ENCODE measurements at regions not wholly inside any gene's neighbourhood (a gene's known extent, or its start where the extent isn't known, plus 50 kb on each side); places are given as distances from the start of the nearest gene placed in this dataset.

DNA sequence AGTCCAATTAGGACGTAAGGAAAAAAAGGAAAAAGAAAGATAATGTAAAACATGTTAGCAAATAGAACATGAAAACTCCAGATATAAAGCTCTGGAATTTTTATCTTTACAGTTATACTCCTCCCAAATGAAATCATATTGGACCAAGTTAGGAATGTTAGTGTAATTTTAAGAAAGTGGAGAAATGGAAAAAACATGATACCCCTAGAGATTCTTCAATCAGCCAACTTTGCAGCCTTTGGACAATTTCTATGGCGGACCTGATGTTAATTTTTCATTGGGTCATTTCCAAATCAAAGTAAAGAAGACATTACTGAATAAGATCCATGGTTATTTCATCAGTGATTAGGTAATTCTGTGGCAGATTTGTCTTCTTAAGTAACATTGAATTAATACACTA, 748.7 kb downstream of the RFPL4B start:
- H3K9me3 ChIP-seq (ENCODE audit: insufficient read depth, low read depth, low read length) = no peaks in the 10 kb centered on the region
- TF ChIP-seq CTCF (IDR thresholded peaks at IDR 0.05; ENCODE audit: insufficient read depth, low read depth, low read length) (no peak), EZH2 (IDR thresholded peaks at IDR 0.05; ENCODE audit: insufficient read depth, low read length) (no peak)
- H2AFZ ChIP-seq (ENCODE audit: low read depth, low read length) = no peak overlapping the region
- Mint-ChIP-seq H3K4me3 (ENCODE audit: unreplicated experiment) (no peak overlapping the region), H3K27ac (ENCODE audit: unreplicated experiment) (no peak overlapping the region), H3K36me3 (ENCODE audit: low read depth, unreplicated experiment) (no peaks in the 10 kb centered on the region), H3K9me3 (ENCODE audit: unreplicated experiment) (no peaks in the 10 kb centered on the region), H3K4me1 (ENCODE audit: low read depth, unreplicated experiment) (peaks cover 3% of the 10 kb centered on the region), H3K27me3 (ENCODE audit: low read depth, unreplicated experiment) (no peaks in the 10 kb centered on the region)
- no peaks in the 10 kb centered on the region for H3K36me3 ChIP-seq (ENCODE audit: insufficient read depth, low read length)
- no peak overlapping the region for H3K4me2 ChIP-seq (ENCODE audit: low read length)
- H3K4me3 ChIP-seq (ENCODE audit: insufficient read depth, low read depth, low read length) = no peak overlapping the region
- no peaks in the 10 kb centered on the region for H3K27me3 ChIP-seq (ENCODE audit: insufficient read depth, low read length)
- H3K4me1 ChIP-seq (ENCODE audit: insufficient read depth, low read length) = no peaks in the 10 kb centered on the region
- no peak overlapping the region for H3K9ac ChIP-seq (ENCODE audit: low read length)
- H3K79me2 ChIP-seq (ENCODE audit: insufficient read depth, low read length) = no peaks in the 10 kb centered on the region
- FAIRE-seq (no peak), DNase-seq (ENCODE audit: low read depth) (no peak)
- no peak overlapping the region for H3K27ac ChIP-seq (ENCODE audit: low read depth, low read length)
- H4K20me1 ChIP-seq (ENCODE audit: insufficient read depth, low read length) = no peaks in the 10 kb centered on the region

DNA sequence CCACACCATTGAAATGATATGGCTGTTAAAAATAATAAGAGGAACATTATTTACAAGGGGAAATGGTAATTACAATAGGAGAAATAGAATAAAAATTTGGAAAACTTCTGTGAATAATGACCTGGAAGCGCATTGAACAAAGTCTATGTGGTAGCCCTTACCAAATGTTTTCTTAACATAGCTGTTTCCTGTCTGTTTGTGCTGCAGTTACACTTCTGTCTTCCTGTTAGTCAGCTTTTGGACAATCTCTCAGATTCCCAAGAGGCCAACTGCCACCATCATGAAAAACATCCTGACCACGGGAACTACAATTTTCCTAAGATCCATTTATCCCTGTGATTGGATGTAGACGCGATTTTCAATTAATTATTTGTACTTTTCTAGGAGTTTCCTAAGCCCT, 754.4 kb upstream of the MARCKS start:
- Mint-ChIP-seq H3K9me3 (ENCODE audit: unreplicated experiment) (no peaks in the 10 kb centered on the region), H3K27ac (ENCODE audit: unreplicated experiment) (peak overlapping the region; percentile 81), H3K27me3 (ENCODE audit: low read depth, unreplicated experiment) (no peaks in the 10 kb centered on the region), H3K4me3 (ENCODE audit: unreplicated experiment) (no peak overlapping the region), H3K36me3 (ENCODE audit: low read depth, unreplicated experiment) (no peaks in the 10 kb centered on the region), H3K4me1 (ENCODE audit: low read depth, unreplicated experiment) (peaks cover 19% of the 10 kb centered on the region)
- DNase-seq (ENCODE audit: low read depth) (peak; percentile 67), FAIRE-seq (peak; percentile 91)
- Histone ChIP-seq H4K20me1 (ENCODE audit: insufficient read depth, low read length) (no peaks in the 10 kb centered on the region), H3K9me3 (ENCODE audit: insufficient read depth, low read depth, low read length) (no peaks in the 10 kb centered on the region), H2AFZ (ENCODE audit: low read depth, low read length) (no peak overlapping the region), H3K79me2 (ENCODE audit: insufficient read depth, low read length) (no peaks in the 10 kb centered on the region), H3K27ac (ENCODE audit: low read depth, low read length) (peak overlapping the region; percentile 22), H3K36me3 (ENCODE audit: insufficient read depth, low read length) (no peaks in the 10 kb centered on the region), H3K4me1 (ENCODE audit: insufficient read depth, low read length) (peaks cover 19% of the 10 kb centered on the region), H3K4me2 (ENCODE audit: low read length) (no peak overlapping the region), H3K9ac (ENCODE audit: low read length) (no peak overlapping the region), H3K27me3 (ENCODE audit: insufficient read depth, low read length) (no peaks in the 10 kb centered on the region), H3K4me3 (ENCODE audit: insufficient read depth, low read depth, low read length) (no peak overlapping the region)
- TF ChIP-seq CTCF (IDR thresholded peaks at IDR 0.05; ENCODE audit: insufficient read depth, low read depth, low read length) (no peak), EZH2 (IDR thresholded peaks at IDR 0.05; ENCODE audit: insufficient read depth, low read length) (no peak)

- Histone ChIP-seq H3K4me2 (ENCODE audit: low read length) (no peak overlapping the region), H3K27ac (ENCODE audit: low read depth, low read length) (peak overlapping the region; percentile 7), H3K36me3 (ENCODE audit: insufficient read depth, low read length) (no peaks in the 10 kb centered on the region), H3K9ac (ENCODE audit: low read length) (no peak overlapping the region), H3K4me3 (ENCODE audit: insufficient read depth, low read depth, low read length) (no peak overlapping the region), H3K27me3 (ENCODE audit: insufficient read depth, low read length) (no peaks in the 10 kb centered on the region), H3K79me2 (ENCODE audit: insufficient read depth, low read length) (no peaks in the 10 kb centered on the region), H3K4me1 (ENCODE audit: insufficient read depth, low read length) (peaks cover 19% of the 10 kb centered on the region), H2AFZ (ENCODE audit: low read depth, low read length) (no peak overlapping the region), H3K9me3 (ENCODE audit: insufficient read depth, low read depth, low read length) (no peaks in the 10 kb centered on the region), H4K20me1 (ENCODE audit: insufficient read depth, low read length) (no peaks in the 10 kb centered on the region)
- FAIRE-seq (peak; percentile 63), DNase-seq (ENCODE audit: low read depth) (peak; percentile 97)
- TF ChIP-seq CTCF (IDR thresholded peaks at IDR 0.05; ENCODE audit: insufficient read depth, low read depth, low read length) (no peak), EZH2 (IDR thresholded peaks at IDR 0.05; ENCODE audit: insufficient read depth, low read length) (no peak)
- Mint-ChIP-seq H3K4me3 (ENCODE audit: unreplicated experiment) (no peak overlapping the region), H3K27ac (ENCODE audit: unreplicated experiment) (peak overlapping the region; percentile 81), H3K9me3 (ENCODE audit: unreplicated experiment) (peaks cover 2% of the 10 kb centered on the region), H3K36me3 (ENCODE audit: low read depth, unreplicated experiment) (no peaks in the 10 kb centered on the region), H3K4me1 (ENCODE audit: low read depth, unreplicated experiment) (peaks cover 19% of the 10 kb centered on the region), H3K27me3 (ENCODE audit: low read depth, unreplicated experiment) (no peaks in the 10 kb centered on the region)
Measured at GRCh38 chr6:113103634-113104361, 753.3 kb upstream of the MARCKS start.
